HG03521 (cell line): ENCODE measurements at regions not wholly inside any gene's neighbourhood (a gene's known extent, or its start where the extent isn't known, plus 50 kb on each side); places are given as distances from the start of the nearest gene placed in this dataset.

Source experiments
- ATAC-seq: cut with Tn5 transposase; IDR thresholded peaks from one replicate; pipeline ENCODE4 v1.9.1; 2021; ENCODE audit warnings: mild to moderate bottlenecking, moderate library complexity; ENCODE audit not compliant: unreplicated experiment

DNA sequence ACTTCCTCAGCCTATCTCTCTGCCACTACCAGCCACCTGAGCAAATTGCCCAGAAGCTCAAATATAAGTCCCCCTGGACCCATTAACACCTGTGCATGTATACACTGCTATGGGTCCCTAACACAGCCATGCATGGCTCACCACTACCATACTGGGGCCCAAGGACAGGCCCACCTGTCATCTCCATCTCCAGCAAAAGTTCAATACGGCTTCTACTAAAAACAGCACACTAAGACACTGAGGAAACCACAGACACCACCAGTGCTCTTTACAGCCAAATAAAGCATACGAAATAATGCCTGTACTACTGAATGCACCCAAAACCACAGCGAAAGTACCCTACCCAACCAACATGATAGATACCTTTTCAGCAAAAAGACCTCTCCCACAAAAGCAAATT is 85.6 kb upstream of the GHR start:
- no peak for ATAC-seq

DNA sequence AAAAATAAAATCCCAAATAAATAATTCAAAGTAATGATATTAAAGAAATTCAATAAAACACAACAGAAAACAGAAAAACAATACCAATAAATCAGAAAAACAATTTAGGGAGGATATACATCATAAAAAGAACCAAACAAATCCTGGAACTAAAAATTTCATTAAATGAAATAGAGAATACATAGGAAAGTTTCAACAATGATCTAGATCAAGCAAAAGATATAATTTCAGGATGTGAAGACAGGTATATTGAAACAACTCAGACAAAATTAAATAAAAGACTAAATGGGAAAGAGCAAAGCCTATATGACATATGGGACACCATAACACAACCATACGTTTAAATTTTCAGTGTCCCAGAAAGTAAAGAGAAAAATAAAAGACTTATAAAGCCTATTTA is 85.1 kb upstream of the GHR start:
- ATAC-seq, result no peak

DNA sequence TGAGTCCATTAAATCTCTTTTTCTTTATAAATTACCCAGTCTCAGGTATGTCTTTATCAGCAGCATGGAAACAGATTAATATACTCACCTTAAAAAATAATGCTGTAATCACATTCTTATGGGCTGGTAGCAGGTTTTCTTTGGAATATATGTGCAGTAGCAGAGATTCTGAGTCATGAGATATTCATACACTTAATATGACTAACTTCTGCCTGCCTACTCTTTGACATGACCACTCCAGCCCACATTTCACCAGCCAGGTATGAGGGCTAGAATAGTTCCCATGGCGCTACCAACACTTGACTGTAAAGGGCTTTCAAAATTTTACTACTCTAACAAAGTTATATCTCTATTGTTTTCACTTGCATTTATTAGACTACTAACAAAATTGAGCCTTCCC is 74.1 kb upstream of the GHR start:
- no peak for ATAC-seq

DNA sequence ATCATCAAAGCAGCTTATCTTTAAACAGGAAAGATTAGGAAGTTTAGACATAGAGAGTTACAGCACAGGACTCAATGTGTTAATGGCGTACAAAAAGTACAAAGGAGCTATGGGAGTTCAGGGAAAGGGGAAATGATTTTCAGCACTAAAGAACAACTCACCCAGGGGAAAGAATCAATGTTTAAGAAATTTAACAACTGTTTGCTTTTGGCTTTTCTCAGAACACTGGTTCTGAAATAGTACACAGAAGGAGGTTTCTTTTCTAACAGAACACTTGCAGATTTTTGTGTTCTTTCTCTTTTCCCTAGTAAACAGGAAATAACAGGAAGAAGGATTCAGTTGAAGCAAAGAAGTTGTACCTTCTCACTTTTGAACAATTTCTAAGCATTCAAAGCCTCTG is 71.3 kb upstream of the GHR start:
- ATAC-seq, result no peak

DNA sequence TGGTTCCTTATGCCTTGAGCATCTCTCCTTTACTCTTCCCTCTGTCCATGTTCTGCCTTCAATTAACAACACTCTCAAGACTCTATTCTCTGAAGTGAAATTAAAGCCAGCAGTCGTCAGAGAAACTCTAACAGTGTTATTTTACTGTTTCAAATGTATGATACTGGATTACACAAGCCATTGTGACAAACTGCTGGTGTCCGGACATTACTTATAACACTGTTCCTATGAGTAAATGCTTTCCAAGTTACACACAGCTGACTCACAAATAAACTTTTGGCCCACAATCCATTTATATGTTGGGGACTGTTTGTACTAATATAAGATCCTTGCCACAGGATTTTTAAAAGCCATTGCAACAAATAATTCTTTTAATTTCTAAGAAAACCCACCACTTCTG is 63.2 kb upstream of the GHR start:
- ATAC-seq, result no peak

DNA sequence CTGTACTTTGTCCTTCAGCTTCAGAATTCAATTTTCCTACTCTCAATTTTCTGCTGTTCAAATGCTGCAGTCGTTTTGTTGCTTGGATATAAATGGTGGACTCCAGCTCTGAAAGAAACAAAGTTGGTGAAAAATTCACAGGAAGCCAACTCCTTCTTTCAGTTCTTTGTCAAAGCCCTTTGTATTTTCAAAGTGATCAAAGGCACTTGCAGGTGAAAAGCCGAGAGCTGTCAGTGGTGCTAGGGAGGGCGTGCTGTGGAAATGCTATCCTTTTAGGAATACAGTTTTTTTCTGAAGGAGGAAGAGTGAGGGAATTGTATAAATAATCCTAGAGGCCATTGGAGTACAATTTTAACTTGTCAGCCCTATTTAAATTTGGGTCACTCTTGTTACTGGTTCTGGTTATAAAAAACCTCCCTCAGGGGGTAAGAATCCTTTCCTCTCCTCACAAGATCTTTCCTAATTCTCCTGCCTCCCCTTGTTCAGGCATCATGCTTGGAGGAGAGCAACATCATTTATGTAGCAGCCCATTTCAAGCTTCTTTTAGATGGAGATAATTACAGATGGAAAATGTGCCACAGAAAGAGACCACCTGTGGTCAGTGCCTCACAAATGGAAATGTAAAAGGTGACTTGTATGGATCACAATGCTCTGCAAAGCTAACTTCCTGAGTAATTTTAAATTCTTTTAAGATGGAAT is 62.5 kb upstream of the GHR start:
- no peak for ATAC-seq

DNA sequence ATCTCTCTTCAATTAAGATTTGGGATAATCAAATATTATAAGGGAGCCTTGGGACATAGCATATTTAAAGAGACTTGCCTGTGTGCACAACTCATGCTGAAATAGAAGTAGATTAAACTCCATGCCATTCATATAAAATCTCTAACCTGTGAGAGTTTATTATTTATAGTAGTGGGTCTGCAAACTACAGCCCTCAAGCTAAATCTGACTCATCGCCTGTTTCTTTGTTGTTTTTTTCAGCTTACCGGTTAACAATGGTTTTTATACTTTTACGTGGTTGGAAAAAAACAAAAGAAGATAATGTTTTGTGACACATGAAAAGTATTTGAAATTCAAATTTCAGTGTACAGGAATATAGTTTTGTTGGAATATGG is 61.9 kb upstream of the GHR start:
- ATAC-seq, result no peak

DNA sequence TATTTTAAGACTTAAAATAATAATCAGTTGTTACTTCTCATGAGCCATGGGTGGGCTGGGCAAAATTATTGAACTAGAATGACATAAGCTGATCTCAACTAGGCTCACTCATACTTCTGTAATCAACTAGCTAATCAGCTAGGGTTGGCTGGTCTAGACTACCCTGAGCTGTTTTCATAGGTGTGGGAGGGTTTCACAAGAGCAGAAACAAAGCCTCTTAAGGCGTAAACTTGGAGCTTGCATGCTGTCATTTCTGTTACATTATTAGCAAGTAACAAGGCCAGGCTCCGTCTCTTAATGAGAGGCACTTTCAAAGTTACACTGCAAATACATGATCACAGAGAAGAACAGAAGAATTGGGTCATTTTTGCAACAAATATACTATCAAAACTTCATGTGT is 57.2 kb upstream of the GHR start:
- ATAC-seq, result no peak
